ENCODE measurements at regions not wholly inside any gene's neighbourhood (a gene's known extent, or its start where the extent isn't known, plus 50 kb on each side); places are given as distances from the start of the nearest gene placed in this dataset.

DNA sequence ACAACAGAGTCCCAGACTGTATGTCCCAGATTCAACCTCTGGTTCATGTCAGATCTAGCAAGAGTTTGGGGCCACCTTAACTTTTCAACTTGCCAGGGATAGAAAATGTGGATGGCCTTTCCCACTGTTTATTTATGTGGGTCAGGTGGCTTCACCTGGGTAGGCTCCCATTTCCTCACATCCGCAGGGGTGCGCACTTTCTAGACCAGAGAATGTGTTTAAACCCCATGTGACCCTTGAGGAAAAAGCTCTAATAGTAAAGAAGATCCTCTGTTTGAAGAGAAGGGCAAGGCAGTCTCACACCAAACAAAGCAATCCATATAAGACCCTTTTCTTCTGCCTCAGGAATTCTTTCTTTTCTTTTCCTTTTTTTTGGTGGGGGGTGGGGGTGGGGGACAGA is 167.2 kb upstream of the TSC22D2 start:
- no peak for DNase-seq
- TF ChIP-seq, protein P1, sequence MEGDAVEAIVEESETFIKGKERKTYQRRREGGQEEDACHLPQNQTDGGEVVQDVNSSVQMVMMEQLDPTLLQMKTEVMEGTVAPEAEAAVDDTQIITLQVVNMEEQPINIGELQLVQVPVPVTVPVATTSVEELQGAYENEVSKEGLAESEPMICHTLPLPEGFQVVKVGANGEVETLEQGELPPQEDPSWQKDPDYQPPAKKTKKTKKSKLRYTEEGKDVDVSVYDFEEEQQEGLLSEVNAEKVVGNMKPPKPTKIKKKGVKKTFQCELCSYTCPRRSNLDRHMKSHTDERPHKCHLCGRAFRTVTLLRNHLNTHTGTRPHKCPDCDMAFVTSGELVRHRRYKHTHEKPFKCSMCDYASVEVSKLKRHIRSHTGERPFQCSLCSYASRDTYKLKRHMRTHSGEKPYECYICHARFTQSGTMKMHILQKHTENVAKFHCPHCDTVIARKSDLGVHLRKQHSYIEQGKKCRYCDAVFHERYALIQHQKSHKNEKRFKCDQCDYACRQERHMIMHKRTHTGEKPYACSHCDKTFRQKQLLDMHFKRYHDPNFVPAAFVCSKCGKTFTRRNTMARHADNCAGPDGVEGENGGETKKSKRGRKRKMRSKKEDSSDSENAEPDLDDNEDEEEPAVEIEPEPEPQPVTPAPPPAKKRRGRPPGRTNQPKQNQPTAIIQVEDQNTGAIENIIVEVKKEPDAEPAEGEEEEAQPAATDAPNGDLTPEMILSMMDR (IDR thresholded peaks at IDR 0.05): no peak
- Histone ChIP-seq H3K4me1 (peaks cover 17% of the 10 kb centered on the region), H3K4me3 (no peak overlapping the region), H3K27me3 (ENCODE audit: low read depth) (no peaks in the 10 kb centered on the region), H3K9me3 (no peaks in the 10 kb centered on the region), H3K36me3 (no peaks in the 10 kb centered on the region), H3K27ac (no peak overlapping the region)
- intact Hi-C loops (cut with DNase I): no loop called here
- no peak for ATAC-seq

DNA sequence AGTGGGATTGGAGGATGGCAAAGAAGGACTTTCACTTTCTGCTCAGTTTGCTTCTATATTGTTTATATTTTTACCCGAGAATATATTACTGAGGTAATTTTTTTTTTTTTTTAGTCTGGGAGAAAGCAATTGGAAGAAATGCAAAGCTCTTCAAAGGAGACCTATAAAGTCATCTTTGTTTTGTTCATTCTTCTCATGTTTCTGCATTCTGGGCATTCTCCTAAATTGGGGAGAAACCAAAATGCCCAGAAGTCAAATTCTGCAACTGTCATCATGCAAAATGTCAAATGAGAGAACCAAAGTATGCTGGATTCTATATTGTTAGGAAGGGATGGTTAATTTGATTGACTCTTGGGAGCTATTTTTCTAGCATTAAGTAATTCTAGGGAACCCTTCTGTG is 168.3 kb upstream of the TSC22D2 start:
- H3K36me3 ChIP-seq: no peaks in the 10 kb centered on the region
- no peaks in the 10 kb centered on the region for H3K27me3 ChIP-seq (ENCODE audit: low read depth)
- H3K4me1 ChIP-seq: peaks cover 17% of the 10 kb centered on the region
- no peak overlapping the region for H3K27ac ChIP-seq
- ATAC-seq (no peak), DNase-seq (no peak)
- H3K4me3 ChIP-seq: no peak overlapping the region
- intact Hi-C loops (cut with DNase I): no loop called here
- TF ChIP-seq, protein P1 (IDR thresholded peaks at IDR 0.05): no peak
- no peaks in the 10 kb centered on the region for H3K9me3 ChIP-seq

DNA sequence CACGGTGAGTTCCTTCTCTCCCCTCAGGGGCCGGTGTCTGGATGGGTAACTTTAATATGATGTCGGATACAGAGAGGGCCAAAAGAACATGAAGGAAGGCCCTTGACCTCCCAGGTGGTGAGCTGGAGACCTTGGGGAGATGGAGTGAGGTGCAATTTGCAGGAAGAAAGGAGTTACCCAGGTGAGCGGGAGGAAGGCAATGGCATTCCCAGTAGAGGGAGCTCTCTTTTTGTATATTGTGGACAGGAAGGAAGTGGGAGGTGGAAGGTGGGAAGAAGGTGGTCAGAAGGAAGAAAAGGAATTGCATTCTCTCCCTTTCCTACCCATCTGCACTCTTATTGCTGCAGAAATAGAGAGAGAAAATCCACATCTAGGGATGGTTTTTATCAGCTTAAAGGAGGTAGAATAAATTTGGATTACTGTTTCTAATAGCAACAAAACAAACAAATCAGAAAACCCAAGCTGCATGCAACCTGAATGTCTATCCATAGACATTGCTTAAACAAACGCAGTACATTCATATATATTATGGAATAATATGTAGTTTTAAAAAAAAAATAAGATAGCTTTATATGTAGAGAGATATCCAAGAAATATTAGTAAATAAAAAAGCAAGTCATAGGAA is 169.0 kb upstream of the TSC22D2 start:
- DNase-seq (no peak), ATAC-seq (peak; percentile 68 to 75)
- TF ChIP-seq, protein P1 (IDR thresholded peaks at IDR 0.05): peak; percentile 24
- Histone ChIP-seq H3K27ac (no peak overlapping the region), H3K4me1 (peaks cover 17% of the 10 kb centered on the region), H3K36me3 (no peaks in the 10 kb centered on the region), H3K9me3 (no peaks in the 10 kb centered on the region), H3K4me3 (no peak overlapping the region), H3K27me3 (ENCODE audit: low read depth) (no peaks in the 10 kb centered on the region)
- intact Hi-C loops (cut with DNase I): no loop called here

DNA sequence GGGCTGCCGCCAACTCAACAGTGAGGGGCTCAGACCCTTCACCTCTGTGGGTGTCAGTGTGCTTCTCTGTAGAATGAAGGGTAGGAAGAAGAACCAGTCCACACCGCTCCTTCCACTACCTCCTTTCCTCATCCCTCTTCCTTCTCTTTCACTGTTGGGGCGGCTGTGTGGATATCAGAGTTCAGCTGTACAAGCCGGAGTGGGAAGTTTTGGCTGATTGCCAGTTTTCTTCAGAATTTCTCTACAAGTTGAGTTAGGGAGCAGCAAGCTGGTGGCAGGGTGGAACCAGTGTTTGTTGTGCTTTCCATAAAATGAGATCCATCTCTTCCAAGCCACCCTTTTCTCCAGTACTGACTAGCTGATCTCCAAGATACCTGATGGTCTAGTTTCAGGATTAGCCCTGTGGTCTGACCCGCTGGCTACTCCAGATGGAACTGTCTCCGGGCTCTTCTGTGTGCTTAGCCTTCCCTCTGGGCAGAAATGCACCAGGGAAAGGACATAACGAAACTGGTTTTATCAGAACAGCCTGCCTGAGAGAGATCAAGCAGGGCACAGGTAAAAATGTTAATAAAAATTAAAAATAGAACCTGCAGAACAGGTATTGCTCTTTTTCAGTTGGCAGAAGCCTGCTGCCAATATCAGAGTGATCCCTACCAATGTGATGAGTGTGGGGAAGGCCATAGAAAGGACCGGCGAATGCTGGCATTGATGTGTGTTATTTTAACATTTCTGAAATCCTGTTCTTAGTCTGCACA is 169.9 kb upstream of the TSC22D2 start:
- no peaks in the 10 kb centered on the region for H3K27me3 ChIP-seq (ENCODE audit: low read depth)
- ATAC-seq (peak in 1 of 2 donors; percentile 25), DNase-seq (no peak)
- TF ChIP-seq, protein P1 (IDR thresholded peaks at IDR 0.05): no peak
- no peaks in the 10 kb centered on the region for H3K9me3 ChIP-seq
- H3K4me3 ChIP-seq: no peak overlapping the region
- intact Hi-C loops (cut with DNase I): no loop called here
- H3K4me1 ChIP-seq: peaks cover 17% of the 10 kb centered on the region
- no peak overlapping the region for H3K27ac ChIP-seq
- no peaks in the 10 kb centered on the region for H3K36me3 ChIP-seq

DNA sequence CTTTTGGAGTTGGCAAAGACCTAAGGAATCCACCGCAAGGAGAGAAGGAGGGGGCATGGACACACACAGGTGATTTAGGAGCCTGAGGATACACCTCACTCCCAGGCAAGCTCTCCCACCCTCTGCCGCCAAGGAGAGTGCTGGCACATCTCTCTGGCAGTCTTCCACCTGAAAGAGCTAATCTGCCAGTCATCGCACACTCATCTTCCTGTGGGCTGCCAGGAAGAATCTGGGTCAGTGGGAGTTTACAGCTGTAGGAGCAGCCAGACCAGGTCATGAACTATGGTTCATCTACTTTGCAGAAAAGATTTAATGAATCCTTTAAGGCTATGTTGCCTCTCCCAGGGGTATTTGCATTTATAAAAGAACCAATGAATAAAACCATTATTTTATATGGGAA is 170.6 kb upstream of the TSC22D2 start:
- intact Hi-C loops (cut with DNase I): no loop called here
- H3K36me3 ChIP-seq: no peaks in the 10 kb centered on the region
- H3K27ac ChIP-seq: no peak overlapping the region
- H3K4me1 ChIP-seq: peaks cover 17% of the 10 kb centered on the region
- H3K4me3 ChIP-seq: no peak overlapping the region
- ATAC-seq (no peak), DNase-seq (no peak)
- no peaks in the 10 kb centered on the region for H3K9me3 ChIP-seq
- TF ChIP-seq, protein P1 (IDR thresholded peaks at IDR 0.05): no peak
- H3K27me3 ChIP-seq (ENCODE audit: low read depth): no peaks in the 10 kb centered on the region

Data from lower lobe of right lung (tissue), 2 donors.